CD4-positive, alpha-beta T cell treated with Interleukin-4 for 4 hours (primary cell): ENCODE measurements at regions not wholly inside any gene's neighbourhood (a gene's known extent, or its start where the extent isn't known, plus 50 kb on each side); places are given as distances from the start of the nearest gene placed in this dataset.

Experiments
- DNase-seq: peaks from one replicate; pipeline ENCODE4 v3.0.0-alpha.2; 2020

GRCh38 chr1:108082738-108083562, 117.2 kb downstream of the SLC25A24 start:
- DNase-seq, result no peak

- DNase-seq, result no peak
Measured at GRCh38 chr1:108082001-108082400, 117.0 kb upstream of the VAV3 start.

GRCh38 chr1:108080448-108080847, 115.5 kb upstream of the VAV3 start:
- DNase-seq, result peak; percentile 39

- DNase-seq, result peak; percentile 51
Measured at GRCh38 chr1:108079440-108080025, 114.6 kb upstream of the VAV3 start.

GRCh38 chr1:108077991-108078390, 113.0 kb upstream of the VAV3 start:
- peak; percentile 19 for DNase-seq

GRCh38 chr1:108075055-108075454, 110.1 kb upstream of the VAV3 start:
- DNase-seq, result no peak

- DNase-seq, result no peak
Measured at GRCh38 chr1:108072776-108073175, 107.8 kb upstream of the VAV3 start.

GRCh38 chr1:108072212-108072611, 107.2 kb upstream of the VAV3 start:
- DNase-seq, result no peak

GRCh38 chr1:108071601-108072000, 106.6 kb upstream of the VAV3 start:
- DNase-seq, result no peak

GRCh38 chr1:108070662-108071061, 105.7 kb upstream of the VAV3 start:
- DNase-seq, result no peak

- no peak for DNase-seq
Measured at GRCh38 chr1:108067884-108068540, 103.0 kb upstream of the VAV3 start.

- DNase-seq, result no peak
Measured at GRCh38 chr1:108066808-108067207, 101.8 kb upstream of the VAV3 start.

GRCh38 chr1:108064255-108064654, 99.3 kb upstream of the VAV3 start:
- DNase-seq, result no peak

GRCh38 chr1:108063703-108064102, 98.7 kb upstream of the VAV3 start:
- DNase-seq, result no peak

- no peak for DNase-seq
Measured at GRCh38 chr1:108059945-108060344, 95.0 kb upstream of the VAV3 start.

- DNase-seq, result no peak
Measured at GRCh38 chr1:108057541-108057940, 92.6 kb upstream of the VAV3 start.

- DNase-seq, result no peak
Measured at GRCh38 chr1:108056436-108056990, 91.5 kb upstream of the VAV3 start.

GRCh38 chr1:108055387-108055786, 90.4 kb upstream of the VAV3 start:
- DNase-seq, result no peak

- no peak for DNase-seq
Measured at GRCh38 chr1:108054396-108054795, 89.4 kb upstream of the VAV3 start.

GRCh38 chr1:108053270-108054013, 88.5 kb upstream of the VAV3 start:
- DNase-seq, result no peak

- no peak for DNase-seq
Measured at GRCh38 chr1:108051631-108052377, 86.8 kb upstream of the VAV3 start.

GRCh38 chr1:108050911-108051629, 86.1 kb upstream of the VAV3 start:
- no peak for DNase-seq
